SU-DHL-6 (cell line): ENCODE measurements at regions not wholly inside any gene's neighbourhood (a gene's known extent, or its start where the extent isn't known, plus 50 kb on each side); places are given as distances from the start of the nearest gene placed in this dataset.
"Not testable (repeated sequence)": the region's sequence is repeated elsewhere in the genome, so short reads cannot be mapped to it uniquely, and the experiment has no call there.

ENCODE experiments used
- CTCF ChIP-seq: fragments of 200-600 bp; sonication (generic); IDR thresholded peaks from one replicate; pipeline ENCODE4 v1.5.1; 2017; ENCODE audit warnings: antibody characterized with exemption, mild to moderate bottlenecking, low read length, moderate library complexity; ENCODE audit not compliant: insufficient read depth, poor library complexity, severe bottlenecking
- EZH2phosphoT487 ChIP-seq: fragments of 200-600 bp; sonication (generic), shearing (Covaris generic); conservative IDR thresholded peaks from 2 replicates; pipeline ENCODE4 v1.6.1; 2018; ENCODE audit warnings: mild to moderate bottlenecking, antibody characterized with exemption, low read length, moderate library complexity, mixed read lengths

DNA sequence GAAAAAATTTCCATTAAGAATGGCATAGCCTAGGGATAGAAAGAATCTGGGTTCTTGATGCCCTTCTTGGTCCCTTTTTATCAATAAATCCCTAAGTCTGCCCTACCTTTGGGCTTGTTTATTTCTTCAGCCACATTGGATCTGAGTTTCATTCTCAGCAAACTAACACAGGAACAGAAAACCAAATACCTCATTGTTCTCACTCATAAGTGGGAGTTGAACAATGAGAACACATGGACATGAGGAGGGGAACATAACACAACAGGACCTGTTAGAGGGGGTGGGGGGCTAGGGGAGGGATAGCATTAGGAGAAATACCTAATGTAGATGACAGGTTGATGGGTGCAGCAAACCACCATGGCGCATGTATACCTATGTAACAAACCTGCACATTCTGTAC, 237.0 kb upstream of the MAP2 start:
- TF ChIP-seq CTCF, EZH2phosphoT487: not testable (repeated sequence)
